SK-N-SH (cell line): ENCODE measurements at regions not wholly inside any gene's neighbourhood (a gene's known extent, or its start where the extent isn't known, plus 50 kb on each side); places are given as distances from the start of the nearest gene placed in this dataset.

Experiments
- CTCF ChIA-PET: fragments of 300-600, 350-600 bp; formaldehyde crosslinking; extraction: SDS; loops from one replicate; lab custom pipeline; 2021; lab: Yijun Ruan, JAX
- POLR2A ChIA-PET: fragments of 350-600 bp; sonication (Branson Sonifier 250); formaldehyde crosslinking; extraction: SDS; loops from one replicate; lab custom pipeline; 2020; ENCODE audit warnings: antibody characterized with exemption, inconsistent platforms; lab: Yijun Ruan, JAX
- DNase-seq: peaks from one replicate; pipeline ENCODE4 v3.0.0; 2012
- H2AFZ ChIP-seq: fragments of 200-600 bp; sonication (generic); 2 replicates; pipeline ENCODE4 v1.8.1; 2016; ENCODE audit warnings: antibody characterized with exemption, mild to moderate bottlenecking, low read depth
- H3F3A ChIP-seq: fragments of 200-600 bp; sonication (generic); replicated peaks from 2 replicates; pipeline ENCODE3; 2016; ENCODE audit warnings: antibody characterized with exemption, mild to moderate bottlenecking; ENCODE audit not compliant: insufficient read depth
- H3K27ac ChIP-seq, 2 experiments: fragments of 200-500 bp in 1 of 2; fragments of 200-600 bp in 1 of 2; sonication (Bioruptor generic) in 1 of 2; sonication (generic), shearing (Covaris generic) in 1 of 2; 2 replicates each; pipeline versions ENCODE4 v1.5.1 to v1.6.1; 2014 to 2016; ENCODE audit warnings: low read depth in 2 of 2, inconsistent platforms in 1 of 2, low read length in 1 of 2, mild to moderate bottlenecking in 1 of 2, mixed read lengths in 1 of 2
- H3K27me3 ChIP-seq: fragments of 200-600 bp; sonication (generic), shearing (Covaris generic); 2 replicates; pipeline ENCODE4 v1.6.1; 2016; ENCODE audit warnings: mixed run types; ENCODE audit not compliant: insufficient read depth
- H3K36me3 ChIP-seq, 2 experiments: fragments of 200-500 bp in 1 of 2; fragments of 200-600 bp in 1 of 2; sonication (Bioruptor generic) in 1 of 2; sonication (generic) in 1 of 2; replicated peaks in 1 of 2; 2 replicates each; pipeline versions ENCODE3 to v1.5.1; 2014 to 2016; ENCODE audit warnings: low read length in 1 of 2, mild to moderate bottlenecking in 1 of 2; ENCODE audit not compliant: insufficient read depth in 2 of 2, control insufficient read depth in 1 of 2
- H3K4me1 ChIP-seq, 2 experiments: fragments of 200-500 bp in 1 of 2; fragments of 200-600 bp in 1 of 2; sonication (Bioruptor generic) in 1 of 2; sonication (generic), shearing (Covaris generic) in 1 of 2; 2 replicates each; pipeline versions ENCODE4 v1.5.1 to v1.6.1; 2014 to 2016; ENCODE audit warnings: low read depth in 1 of 2, low read length in 1 of 2, mixed run types in 1 of 2; ENCODE audit not compliant: insufficient read depth in 2 of 2, control insufficient read depth in 1 of 2
- H3K4me2 ChIP-seq: fragments of 200-600 bp; sonication (generic), shearing (Covaris generic); 2 replicates; pipeline ENCODE4 v1.6.1; 2017; ENCODE audit warnings: mixed run types
- H3K4me3 ChIP-seq, 2 experiments: fragments of 200-500 bp in 1 of 2; fragments of 200-600 bp in 1 of 2; sonication (Bioruptor generic) in 1 of 2; sonication (generic), shearing (Covaris generic) in 1 of 2; 2 replicates each; pipeline versions ENCODE4 v1.5.1 to v1.8.1; 2014 to 2016; ENCODE audit warnings: low read depth in 2 of 2, inconsistent platforms in 1 of 2, low read length in 1 of 2, mild to moderate bottlenecking in 1 of 2, mixed read lengths in 1 of 2, moderate library complexity in 1 of 2
- H3K79me2 ChIP-seq: fragments of 200-600 bp; sonication (generic); 2 replicates; pipeline ENCODE4 v1.8.1; 2017; ENCODE audit warnings: mild to moderate bottlenecking; ENCODE audit not compliant: insufficient read depth
- H3K9ac ChIP-seq: fragments of 200-600 bp; sonication (generic); 2 replicates; pipeline ENCODE4 v1.6.1; 2017; ENCODE audit warnings: mixed run types
- H3K9me2 ChIP-seq: fragments of 200-600 bp; sonication (generic); 2 replicates; pipeline ENCODE4 v1.6.1; 2017; ENCODE audit warnings: mixed run types
- H3K9me3 ChIP-seq: fragments of 200-600 bp; sonication (generic); 2 replicates; pipeline ENCODE4 v1.6.1; 2017; ENCODE audit warnings: mixed run types, mild to moderate bottlenecking, moderate library complexity
- H4K20me1 ChIP-seq: fragments of 200-600 bp; sonication (generic); 2 replicates; pipeline ENCODE4 v1.6.1; 2017; ENCODE audit warnings: mild to moderate bottlenecking, mixed run types; ENCODE audit not compliant: insufficient read depth
- CHD2 ChIP-seq: fragments of 150-350 bp; IDR thresholded peaks from 2 replicates; pipeline ENCODE4 v1.6.1; 2018; ENCODE audit warnings: low read length; ENCODE audit not compliant: partially characterized antibody
- EP300 ChIP-seq, 2 experiments: IDR thresholded peaks; 2 replicates each; pipeline versions ENCODE4 v1.4.0 to v1.6.1; 2012; ENCODE audit warnings: borderline replicate concordance in 1 of 2, low read depth in 1 of 2, low read length in 1 of 2
- FOXJ3 ChIP-seq: sonication (generic); formaldehyde crosslinking; IDR thresholded peaks from 2 replicates; pipeline ENCODE4 v1.5.1; 2020; ENCODE audit warnings: mild to moderate bottlenecking, missing genetic modification reagents
- GABPA ChIP-seq: IDR thresholded peaks from 2 replicates; pipeline ENCODE4 v1.4.0; 2012; ENCODE audit warnings: low read depth, mild to moderate bottlenecking
- NRF1 ChIP-seq: IDR thresholded peaks from 2 replicates; pipeline ENCODE4 v1.6.1; 2012; ENCODE audit warnings: low read depth, mild to moderate bottlenecking, low read length
- POLR2AphosphoS5 ChIP-seq: IDR thresholded peaks from 2 replicates; pipeline ENCODE4 v1.6.1; 2012; ENCODE audit warnings: low read depth, low read length
- RAD21 ChIP-seq: IDR thresholded peaks from 2 replicates; pipeline ENCODE4 v1.6.1; 2012; ENCODE audit warnings: mild to moderate bottlenecking, low read length
- RXRA ChIP-seq: IDR thresholded peaks from 2 replicates; pipeline ENCODE4 v1.4.0; 2012; ENCODE audit warnings: low read depth, mild to moderate bottlenecking, borderline replicate concordance
- TAF1 ChIP-seq: IDR thresholded peaks from 2 replicates; pipeline ENCODE4 v1.6.1; 2012; ENCODE audit warnings: low read depth, mild to moderate bottlenecking, low read length, moderate library complexity, borderline replicate concordance
- TCF12 ChIP-seq: IDR thresholded peaks from 2 replicates; pipeline ENCODE4 v1.4.0; 2012
- YY1 ChIP-seq: IDR thresholded peaks from 2 replicates; pipeline ENCODE4 v1.4.0; 2012; ENCODE audit warnings: low read depth, mild to moderate bottlenecking
- WGBS: methylation state at CpG from one replicate; pipeline ENCODE4 v1.1.6; 2017; ENCODE audit warnings: low lambda C conversion rate; 5-methylcytosine and 5-hydroxymethylcytosine counted together
- TF ChIP-seq, protein P1 (sequence below): IDR thresholded peaks from 2 replicates; pipeline ENCODE4 v1.6.1; 2012; ENCODE audit warnings: mild to moderate bottlenecking, low read depth, low read length, moderate library complexity
- TF ChIP-seq, protein P2 (sequence below): IDR thresholded peaks from 2 replicates; pipeline ENCODE4; 2012
- TF ChIP-seq, protein P3 (sequence below): fragments of 150-350 bp; IDR thresholded peaks from 2 replicates; pipeline ENCODE4 v1.6.1; 2016; ENCODE audit warnings: mild to moderate bottlenecking, low read depth, low read length

DNA sequence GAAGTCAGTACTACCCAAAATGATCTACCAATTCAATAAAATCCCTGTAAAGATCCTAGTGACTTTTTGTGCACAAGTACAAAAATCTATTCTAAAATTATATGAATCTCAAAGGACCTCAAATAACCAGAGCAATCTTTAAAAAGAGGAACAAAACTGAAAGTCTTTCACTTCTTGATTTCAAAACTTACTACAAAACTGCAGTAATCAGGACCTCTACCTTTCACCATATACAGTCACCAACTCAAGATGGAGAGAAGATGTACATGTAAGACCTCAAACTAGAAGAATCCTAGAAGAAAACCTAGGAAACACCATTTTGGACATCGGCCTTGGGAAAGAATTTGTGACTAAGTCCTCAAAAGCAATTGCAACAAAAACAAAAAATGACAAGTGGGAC, 109.5 kb upstream of the CD93 start:
- POLR2A ChIA-PET: no interaction called here

DNA sequence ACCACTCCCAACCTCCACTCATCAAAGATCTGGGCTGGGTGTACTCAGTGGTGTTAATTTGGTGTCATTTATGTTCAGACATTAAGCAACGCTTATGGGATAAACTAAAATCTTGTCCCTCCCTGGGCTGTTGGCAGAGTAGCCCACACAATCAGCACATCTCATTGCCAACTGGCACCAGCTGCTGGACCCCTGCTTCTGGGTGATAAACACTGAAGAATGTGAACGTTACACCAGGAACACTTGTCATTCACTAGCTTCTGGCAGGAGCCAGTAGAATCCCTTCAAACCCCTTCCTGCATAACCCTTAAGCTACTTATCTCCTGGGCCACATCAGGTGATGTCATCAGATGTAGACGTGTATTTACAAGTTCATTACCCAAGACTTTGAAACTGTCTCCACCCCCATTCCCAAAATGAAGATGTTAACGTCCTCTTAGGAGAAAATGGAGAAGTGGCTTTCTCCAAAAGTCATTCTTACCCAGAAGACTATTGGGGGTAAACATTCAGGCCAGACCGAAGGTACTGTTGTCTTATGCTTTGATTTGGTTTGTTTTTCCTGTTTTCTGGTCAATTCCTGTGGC, 107.8 kb upstream of the CD93 start:
- H3K4me3 ChIP-seq: no peak overlapping the region
- DNase-seq: no peak
- H2AFZ ChIP-seq: no peak overlapping the region
- no peaks in the 10 kb centered on the region for H3K36me3 ChIP-seq
- H3K27me3 ChIP-seq: peaks cover 18% of the 10 kb centered on the region; the same call in 1 of the 2 replicates
- H3K9ac ChIP-seq: no peak overlapping the region
- WGBS: 6% methylated on average over 5 of the region's 5 CpGs
- H3K9me2 ChIP-seq: no peaks in the 10 kb centered on the region
- H3K9me3 ChIP-seq: no peaks in the 10 kb centered on the region
- H3K27ac ChIP-seq: no peak overlapping the region
- H4K20me1 ChIP-seq: no peaks in the 10 kb centered on the region
- no peaks in the 10 kb centered on the region for H3F3A ChIP-seq
- H3K4me2 ChIP-seq: no peak overlapping the region
- ChIA-PET POLR2A (no interaction called here), CTCF (interaction anchor here (1.5 kb wide), 1 partner anchor 41 kb away, joined by 4 read pairs; no protein-coding TSS in a partner anchor)
- no peaks in the 10 kb centered on the region for H3K79me2 ChIP-seq
- TF ChIP-seq, protein P1, sequence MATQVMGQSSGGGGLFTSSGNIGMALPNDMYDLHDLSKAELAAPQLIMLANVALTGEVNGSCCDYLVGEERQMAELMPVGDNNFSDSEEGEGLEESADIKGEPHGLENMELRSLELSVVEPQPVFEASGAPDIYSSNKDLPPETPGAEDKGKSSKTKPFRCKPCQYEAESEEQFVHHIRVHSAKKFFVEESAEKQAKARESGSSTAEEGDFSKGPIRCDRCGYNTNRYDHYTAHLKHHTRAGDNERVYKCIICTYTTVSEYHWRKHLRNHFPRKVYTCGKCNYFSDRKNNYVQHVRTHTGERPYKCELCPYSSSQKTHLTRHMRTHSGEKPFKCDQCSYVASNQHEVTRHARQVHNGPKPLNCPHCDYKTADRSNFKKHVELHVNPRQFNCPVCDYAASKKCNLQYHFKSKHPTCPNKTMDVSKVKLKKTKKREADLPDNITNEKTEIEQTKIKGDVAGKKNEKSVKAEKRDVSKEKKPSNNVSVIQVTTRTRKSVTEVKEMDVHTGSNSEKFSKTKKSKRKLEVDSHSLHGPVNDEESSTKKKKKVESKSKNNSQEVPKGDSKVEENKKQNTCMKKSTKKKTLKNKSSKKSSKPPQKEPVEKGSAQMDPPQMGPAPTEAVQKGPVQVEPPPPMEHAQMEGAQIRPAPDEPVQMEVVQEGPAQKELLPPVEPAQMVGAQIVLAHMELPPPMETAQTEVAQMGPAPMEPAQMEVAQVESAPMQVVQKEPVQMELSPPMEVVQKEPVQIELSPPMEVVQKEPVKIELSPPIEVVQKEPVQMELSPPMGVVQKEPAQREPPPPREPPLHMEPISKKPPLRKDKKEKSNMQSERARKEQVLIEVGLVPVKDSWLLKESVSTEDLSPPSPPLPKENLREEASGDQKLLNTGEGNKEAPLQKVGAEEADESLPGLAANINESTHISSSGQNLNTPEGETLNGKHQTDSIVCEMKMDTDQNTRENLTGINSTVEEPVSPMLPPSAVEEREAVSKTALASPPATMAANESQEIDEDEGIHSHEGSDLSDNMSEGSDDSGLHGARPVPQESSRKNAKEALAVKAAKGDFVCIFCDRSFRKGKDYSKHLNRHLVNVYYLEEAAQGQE: no peak
- TF ChIP-seq RXRA: no peak
- TF ChIP-seq GABPA: no peak
- TF ChIP-seq POLR2AphosphoS5: no peak
- TF ChIP-seq YY1: no peak
- TF ChIP-seq FOXJ3 (CRISPR knock-in tag): no peak
- no peak for TF ChIP-seq TCF12
- no peak for TF ChIP-seq TAF1
- no peaks in the 10 kb centered on the region for H3K4me1 ChIP-seq

More for the DNA sequence above, 109.5 kb upstream of the CD93 start:
- CTCF ChIA-PET: no interaction called here
- Histone ChIP-seq H3K36me3 (no peaks in the 10 kb centered on the region), H3K4me1 (no peaks in the 10 kb centered on the region), H3K4me2 (no peak overlapping the region), H3K27me3 (peaks cover 35% of the 10 kb centered on the region; the same call in 1 of the 2 replicates), H3F3A (no peaks in the 10 kb centered on the region), H4K20me1 (no peaks in the 10 kb centered on the region), H3K79me2 (no peaks in the 10 kb centered on the region)
- WGBS: 8% methylated on average over 1 of the region's 1 CpG
- TF ChIP-seq, protein P2, sequence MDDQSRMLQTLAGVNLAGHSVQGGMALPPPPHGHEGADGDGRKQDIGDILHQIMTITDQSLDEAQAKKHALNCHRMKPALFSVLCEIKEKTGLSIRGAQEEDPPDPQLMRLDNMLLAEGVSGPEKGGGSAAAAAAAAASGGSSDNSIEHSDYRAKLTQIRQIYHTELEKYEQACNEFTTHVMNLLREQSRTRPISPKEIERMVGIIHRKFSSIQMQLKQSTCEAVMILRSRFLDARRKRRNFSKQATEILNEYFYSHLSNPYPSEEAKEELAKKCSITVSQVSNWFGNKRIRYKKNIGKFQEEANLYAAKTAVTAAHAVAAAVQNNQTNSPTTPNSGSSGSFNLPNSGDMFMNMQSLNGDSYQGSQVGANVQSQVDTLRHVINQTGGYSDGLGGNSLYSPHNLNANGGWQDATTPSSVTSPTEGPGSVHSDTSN: no peak
- TF ChIP-seq CHD2 (no peak), RAD21 (no peak), EP300 (IDR thresholded peaks at IDR 0.05; ENCODE audit: borderline replicate concordance in 1 of 2, low read depth in 1 of 2, low read length in 1 of 2) (no peak), NRF1 (no peak), RXRA (no peak)
- TF ChIP-seq, protein P3, sequence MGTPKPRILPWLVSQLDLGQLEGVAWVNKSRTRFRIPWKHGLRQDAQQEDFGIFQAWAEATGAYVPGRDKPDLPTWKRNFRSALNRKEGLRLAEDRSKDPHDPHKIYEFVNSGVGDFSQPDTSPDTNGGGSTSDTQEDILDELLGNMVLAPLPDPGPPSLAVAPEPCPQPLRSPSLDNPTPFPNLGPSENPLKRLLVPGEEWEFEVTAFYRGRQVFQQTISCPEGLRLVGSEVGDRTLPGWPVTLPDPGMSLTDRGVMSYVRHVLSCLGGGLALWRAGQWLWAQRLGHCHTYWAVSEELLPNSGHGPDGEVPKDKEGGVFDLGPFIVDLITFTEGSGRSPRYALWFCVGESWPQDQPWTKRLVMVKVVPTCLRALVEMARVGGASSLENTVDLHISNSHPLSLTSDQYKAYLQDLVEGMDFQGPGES: no peak
- TF ChIP-seq, all 33 proteins: peak for 0
- no peak overlapping the region for H3K9ac ChIP-seq
- no peak overlapping the region for H3K27ac ChIP-seq
- H3K9me2 ChIP-seq: no peaks in the 10 kb centered on the region
- no peak overlapping the region for H3K4me3 ChIP-seq
- no peak overlapping the region for H2AFZ ChIP-seq
- no peaks in the 10 kb centered on the region for H3K9me3 ChIP-seq
- no peak for DNase-seq
